Transverse colon (tissue), 3 donors: ENCODE measurements at regions not wholly inside any gene's neighbourhood (a gene's known extent, or its start where the extent isn't known, plus 50 kb on each side); places are given as distances from the start of the nearest gene placed in this dataset.

ENCODE experiments used
- CTCF ChIP-seq, 5 experiments: fragments of 200-600 bp in 3 of 5; fragments of 450-650 bp in 2 of 5; sonication (generic) in 3 of 5; IDR thresholded peaks; 1 replicate in 2 of 5; 2 replicates in 3 of 5; pipeline ENCODE4 v1.5.1; 2016 to 2017; ENCODE audit warnings: antibody characterized with exemption in 5 of 5, inconsistent platforms in 3 of 5, mild to moderate bottlenecking in 2 of 5, moderate library complexity in 1 of 5
- EP300 ChIP-seq: sonication (generic); formaldehyde crosslinking; IDR thresholded peaks from one replicate; pipeline ENCODE4 v1.6.1; 2017; ENCODE audit warnings: antibody characterized with exemption, low read depth
- POLR2A ChIP-seq: fragments of 450-650 bp; IDR thresholded peaks from one replicate; pipeline ENCODE4 v1.6.1; 2016; ENCODE audit warnings: antibody characterized with exemption, mild to moderate bottlenecking, moderate library complexity

- TF ChIP-seq EP300, result no peak
- TF ChIP-seq CTCF (IDR thresholded peaks at IDR 0.05), result no peak
- TF ChIP-seq POLR2A, result no peak
Observed at GRCh38 chr18:76228716-76229115, 266.3 kb downstream of the ZNF516 start.
